Fibroblast of pulmonary artery (primary cell): ENCODE measurements at regions not wholly inside any gene's neighbourhood (a gene's known extent, or its start where the extent isn't known, plus 50 kb on each side); places are given as distances from the start of the nearest gene placed in this dataset.

Experiments used
- DNase-seq: peaks from one replicate; pipeline ENCODE4 v3.0.0-alpha.2; 2010; ENCODE audit warnings: low read depth
- H3K4me3 ChIP-seq: replicated peaks from 2 replicates; pipeline ENCODE4 v1.5.1; 2011; ENCODE audit warnings: low read depth, mild to moderate bottlenecking, control low read depth, low read length, moderate library complexity
- CTCF ChIP-seq: IDR thresholded peaks from 2 replicates; pipeline ENCODE4 v1.5.1; 2011; ENCODE audit warnings: mild to moderate bottlenecking, control low read depth, low read length, inconsistent platforms; ENCODE audit errors: missing control alignments

DNA sequence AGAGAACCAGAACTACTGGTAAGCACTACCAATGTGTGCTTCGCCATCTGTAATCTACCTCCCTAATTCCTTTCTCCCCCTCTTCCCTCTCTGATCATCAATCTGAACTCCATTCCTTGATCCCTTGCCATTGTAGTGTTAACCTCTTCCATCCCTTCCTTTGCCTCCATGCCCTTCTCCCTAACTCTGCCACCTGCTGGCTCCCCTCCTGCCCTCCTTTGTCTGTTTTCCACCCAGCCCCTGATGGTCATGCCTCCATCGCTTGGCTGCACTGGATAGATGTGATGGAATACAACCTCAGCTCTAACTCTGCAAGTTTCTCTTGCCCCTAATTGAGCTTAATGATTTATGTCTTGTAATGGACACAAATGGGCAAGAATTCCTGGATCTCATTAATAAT, 108.2 kb upstream of the ASIC2 start:
- no peak overlapping the region for H3K4me3 ChIP-seq
- TF ChIP-seq CTCF = no peak
- no peak for DNase-seq

DNA sequence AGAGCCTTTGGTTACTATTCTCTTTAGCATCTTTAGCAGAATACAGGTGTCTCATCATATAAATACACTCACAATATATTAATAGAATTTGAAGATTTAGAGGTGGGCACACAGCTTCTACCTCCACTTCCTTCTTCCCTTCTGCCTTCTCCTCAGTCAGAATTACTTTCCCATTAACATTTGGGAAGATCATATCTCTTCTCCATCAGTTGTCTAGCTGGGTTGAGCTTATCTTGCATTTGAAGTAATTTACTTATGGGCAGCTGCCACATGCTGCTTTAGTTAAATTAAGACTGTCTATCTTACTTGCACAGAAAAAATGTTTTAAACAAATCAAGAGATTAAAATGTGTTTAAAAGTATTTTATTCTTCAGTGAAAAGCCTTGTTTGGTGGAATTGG, 110.1 kb upstream of the ASIC2 start:
- no peak for DNase-seq
- H3K4me3 ChIP-seq = no peak overlapping the region
- TF ChIP-seq CTCF = no peak

- no peak for TF ChIP-seq CTCF
Observed at GRCh38 chr17:33404070-33404819, 111.2 kb upstream of the ASIC2 start.

DNA sequence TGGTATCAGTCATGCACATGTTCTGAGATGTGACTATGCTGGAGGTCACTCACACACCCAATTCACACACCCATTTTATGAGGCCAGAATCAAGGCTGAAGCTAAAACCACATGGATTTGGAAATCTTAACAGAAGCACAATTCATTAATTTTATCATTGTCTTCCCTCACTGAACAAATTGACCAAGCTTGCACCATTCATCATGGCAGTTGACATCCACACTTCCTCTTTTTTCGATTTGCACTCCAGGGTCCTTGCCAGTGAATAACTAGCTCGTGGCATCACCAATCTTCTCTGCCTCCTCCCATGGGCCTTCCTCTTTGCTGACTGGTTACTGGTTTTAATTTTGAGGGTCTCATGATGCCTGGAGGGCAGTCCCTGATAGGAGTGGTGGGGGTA, 123.0 kb upstream of the ASIC2 start:
- TF ChIP-seq CTCF = no peak
- DNase-seq = no peak
- no peak overlapping the region for H3K4me3 ChIP-seq

More at GRCh38 chr17:33404070-33404819, 111.2 kb upstream of the ASIC2 start:
- no peak for DNase-seq
- no peak overlapping the region for H3K4me3 ChIP-seq

DNA sequence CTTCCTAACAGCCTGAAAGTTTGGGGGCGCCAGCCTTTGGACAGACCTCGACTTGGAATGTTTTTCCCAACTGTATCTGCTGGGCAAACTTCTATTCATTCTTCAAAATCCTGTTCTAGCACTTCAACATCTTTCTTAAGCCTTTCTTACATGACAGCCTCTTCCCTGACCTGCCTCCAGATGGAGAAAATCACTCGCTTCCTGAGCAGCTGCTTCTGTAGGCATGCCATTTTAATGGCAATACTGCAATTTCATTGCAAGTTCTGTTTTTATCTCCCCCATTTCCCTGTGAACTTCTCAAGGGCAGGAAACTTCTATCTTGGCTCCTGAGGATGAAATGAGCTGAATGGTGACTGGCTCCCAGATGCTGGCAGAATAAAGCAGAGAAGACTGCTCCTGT, 128.8 kb upstream of the ASIC2 start:
- DNase-seq = no peak
- no peak overlapping the region for H3K4me3 ChIP-seq
- no peak for TF ChIP-seq CTCF

- TF ChIP-seq CTCF = no peak
- H3K4me3 ChIP-seq = no peak overlapping the region
- no peak for DNase-seq
Observed at GRCh38 chr17:33433581-33433980, 140.5 kb upstream of the ASIC2 start.

DNA sequence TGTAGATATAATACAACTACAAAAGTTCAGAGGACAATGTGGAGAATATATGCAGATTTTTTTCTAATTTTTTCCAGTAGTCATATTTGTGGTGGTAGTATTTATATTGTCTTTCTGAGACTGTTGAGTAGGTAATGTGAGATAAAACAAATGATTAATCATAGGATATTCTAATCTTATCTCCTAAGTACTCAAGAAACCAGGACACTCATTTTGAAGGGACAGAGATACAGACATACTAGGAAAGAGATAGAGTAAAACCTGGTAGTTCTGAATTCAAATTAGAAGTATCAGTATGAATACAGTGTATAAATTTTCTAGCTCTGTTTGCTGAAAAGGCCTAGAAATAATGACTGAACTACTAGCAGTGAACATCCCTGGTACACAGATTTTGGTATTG, 141.7 kb upstream of the ASIC2 start:
- H3K4me3 ChIP-seq = no peak overlapping the region
- TF ChIP-seq CTCF = no peak
- no peak for DNase-seq
